Endometrium (tissue), 2 donors: ENCODE measurements at regions not wholly inside any gene's neighbourhood (a gene's known extent, or its start where the extent isn't known, plus 50 kb on each side); places are given as distances from the start of the nearest gene placed in this dataset.
"Not testable (repeated sequence)": the region's sequence is repeated elsewhere in the genome, so short reads cannot be mapped to it uniquely, and the experiment has no call there.

Experiments used
- FAIRE-seq: peaks from 2 replicates; lab custom pipeline; 2012; peaks lifted over from hg19 to GRCh38; lab: Jason Lieb, UNC
- donor health status: control.
- donor health status: control.

DNA sequence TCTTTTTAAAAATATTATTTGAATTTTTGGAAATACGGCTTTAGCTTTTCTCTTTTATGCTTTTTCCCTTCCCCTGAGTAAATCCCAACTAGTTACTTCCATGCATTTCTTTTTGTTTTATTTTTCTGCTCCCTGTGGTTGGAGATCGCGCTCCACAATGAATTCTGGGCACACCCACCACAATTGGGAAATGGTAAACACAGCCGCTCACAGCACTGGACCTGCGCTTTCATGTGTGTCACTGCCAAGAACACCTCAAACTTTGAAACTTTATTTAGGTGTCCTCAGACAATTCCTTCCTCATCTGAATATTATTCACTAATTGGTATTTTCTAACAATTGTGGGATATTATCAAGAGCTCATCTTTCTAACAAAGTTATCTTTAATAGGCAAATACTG lies 82.8 kb upstream of the TMEM18 start:
- FAIRE-seq, result no peak

DNA sequence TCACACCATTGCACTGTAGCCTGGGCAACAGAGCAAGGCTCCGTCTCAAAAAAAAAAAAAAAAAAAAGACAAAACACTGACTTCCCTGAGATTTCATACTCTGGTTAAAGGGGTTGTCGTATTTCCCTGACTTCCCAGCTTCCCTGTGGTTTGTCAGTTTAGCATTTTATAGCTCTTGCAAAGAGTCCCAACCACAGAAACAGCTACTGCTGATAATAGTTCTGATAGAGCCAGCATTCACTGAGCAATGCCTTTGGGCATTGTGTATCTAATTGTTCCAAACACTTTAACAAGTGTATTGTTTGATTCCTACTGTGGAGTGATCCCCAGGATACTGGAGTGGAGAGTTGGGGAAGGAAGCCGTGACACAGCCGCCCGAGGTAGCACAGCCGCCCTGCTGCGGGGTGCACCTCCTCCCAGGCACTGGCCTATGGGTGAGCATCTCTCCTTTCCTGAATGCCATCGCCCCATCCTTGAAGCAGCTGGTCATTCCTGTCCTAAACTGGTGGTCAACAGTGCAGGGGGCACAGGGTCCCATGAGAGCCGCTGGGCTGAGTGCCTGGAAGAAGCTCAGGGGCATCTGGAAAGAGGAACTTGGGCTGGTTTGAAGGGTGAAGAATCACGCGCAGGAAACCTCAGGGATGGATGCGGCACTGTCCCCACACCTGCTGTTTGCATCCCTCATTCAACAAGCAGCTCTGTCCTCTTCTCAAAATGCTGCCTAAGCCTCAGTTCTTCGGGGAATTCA lies 81.0 kb upstream of the TMEM18 start:
- no peak for FAIRE-seq

GRCh38 chr2:753123-753522 lies 75.9 kb upstream of the TMEM18 start:
- FAIRE-seq, result no peak

DNA sequence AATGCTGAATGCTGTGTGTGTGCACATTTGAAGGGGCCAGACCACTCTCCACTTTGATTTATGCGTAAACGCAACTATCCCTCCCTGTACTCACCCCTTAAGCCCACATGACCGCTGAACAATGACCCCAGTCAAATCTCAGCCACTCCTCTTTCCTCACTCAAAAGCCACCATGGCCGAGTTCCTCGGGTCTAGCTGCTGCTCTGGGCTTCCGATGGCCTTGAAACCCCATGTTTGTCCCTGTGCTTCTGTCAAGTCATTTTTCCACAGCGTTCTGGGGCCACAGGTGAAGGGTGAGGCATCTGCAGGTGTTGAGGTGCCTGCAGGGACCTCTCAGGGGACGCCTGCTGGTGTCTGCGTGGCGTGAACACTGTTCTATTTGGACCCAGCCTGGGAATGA lies 74.3 kb upstream of the TMEM18 start:
- no peak for FAIRE-seq

DNA sequence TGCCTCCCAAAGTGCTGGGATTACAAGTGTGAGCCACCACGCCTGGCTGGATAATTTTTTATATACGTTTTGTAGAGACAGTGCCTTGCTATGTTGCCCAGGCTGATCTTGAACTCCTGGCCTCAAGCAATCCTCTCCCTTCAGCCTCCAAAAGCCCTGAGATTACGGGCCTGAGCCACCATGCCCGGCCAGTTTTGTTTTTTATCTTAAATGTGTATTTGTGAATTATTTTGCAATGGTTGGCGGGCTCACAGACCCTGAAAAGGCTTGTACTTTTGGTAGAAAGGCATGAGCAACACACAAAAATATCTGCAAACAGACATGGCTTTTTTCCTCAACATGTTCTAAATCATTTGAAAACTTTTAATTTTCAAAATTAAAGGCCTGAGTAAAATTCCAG lies 73.4 kb upstream of the TMEM18 start:
- FAIRE-seq, result no peak

DNA sequence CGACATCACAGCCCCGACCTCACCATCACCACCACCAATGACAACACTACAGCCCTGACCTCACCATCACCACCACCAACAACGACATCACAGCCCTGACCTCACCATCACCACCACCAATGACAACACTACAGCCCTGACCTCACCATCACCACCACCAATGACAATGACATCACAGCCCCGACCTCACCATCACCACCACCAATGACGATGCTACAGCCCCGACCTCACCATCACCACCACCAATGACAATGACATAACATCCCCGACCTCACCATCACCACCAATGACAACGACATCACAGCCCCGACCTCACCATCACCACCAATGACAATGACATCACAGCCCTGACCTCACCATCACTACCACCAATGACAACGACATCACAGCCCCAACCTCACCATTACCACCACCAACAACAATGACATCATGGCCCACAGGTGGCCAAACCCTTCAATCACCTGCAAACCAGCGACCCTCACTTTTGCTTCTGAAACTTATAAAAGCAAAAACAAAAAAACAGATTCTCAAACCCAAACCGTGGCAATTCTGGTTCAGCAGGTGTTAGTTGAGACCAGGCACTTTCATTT lies 70.7 kb upstream of the TMEM18 start:
- FAIRE-seq, result no peak

- FAIRE-seq, result no peak
Observed at GRCh38 chr2:746697-747096, 69.5 kb upstream of the TMEM18 start.

GRCh38 chr2:744088-744487 lies 66.9 kb upstream of the TMEM18 start:
- no peak for FAIRE-seq

DNA sequence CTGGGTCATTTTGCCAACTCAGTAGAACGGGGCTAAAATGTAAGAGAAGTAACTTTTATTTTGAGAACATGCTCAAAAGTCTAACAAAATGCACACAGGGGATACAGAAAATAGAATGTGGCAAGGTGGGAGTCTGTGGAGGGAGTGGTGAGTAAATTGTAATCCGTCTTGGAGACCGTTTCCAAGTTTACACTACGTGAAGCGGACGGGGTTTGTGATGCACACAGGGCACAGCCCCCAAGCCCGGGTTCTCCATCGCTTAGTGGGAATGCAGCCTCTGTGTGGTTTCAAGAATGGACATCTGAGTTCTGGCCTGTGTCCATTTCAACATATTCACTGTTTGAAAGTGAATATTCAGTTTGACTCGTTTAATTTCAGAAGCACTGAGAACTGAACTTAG lies 65.0 kb upstream of the TMEM18 start:
- no peak for FAIRE-seq

DNA sequence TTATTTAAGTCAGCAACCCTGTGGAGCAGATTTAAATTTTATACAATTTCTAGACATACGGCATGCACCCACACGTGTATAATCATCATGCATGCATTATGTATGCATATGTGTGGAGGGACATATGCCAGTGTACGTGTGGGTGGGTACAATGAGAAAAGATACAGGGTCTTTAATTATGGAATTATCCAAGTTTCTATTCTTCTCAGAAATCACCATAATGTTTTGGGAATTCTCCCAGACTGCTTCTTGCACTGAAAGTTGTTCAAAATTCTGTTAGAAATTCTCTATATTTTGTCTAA lies 63.9 kb upstream of the TMEM18 start:
- no peak for FAIRE-seq

DNA sequence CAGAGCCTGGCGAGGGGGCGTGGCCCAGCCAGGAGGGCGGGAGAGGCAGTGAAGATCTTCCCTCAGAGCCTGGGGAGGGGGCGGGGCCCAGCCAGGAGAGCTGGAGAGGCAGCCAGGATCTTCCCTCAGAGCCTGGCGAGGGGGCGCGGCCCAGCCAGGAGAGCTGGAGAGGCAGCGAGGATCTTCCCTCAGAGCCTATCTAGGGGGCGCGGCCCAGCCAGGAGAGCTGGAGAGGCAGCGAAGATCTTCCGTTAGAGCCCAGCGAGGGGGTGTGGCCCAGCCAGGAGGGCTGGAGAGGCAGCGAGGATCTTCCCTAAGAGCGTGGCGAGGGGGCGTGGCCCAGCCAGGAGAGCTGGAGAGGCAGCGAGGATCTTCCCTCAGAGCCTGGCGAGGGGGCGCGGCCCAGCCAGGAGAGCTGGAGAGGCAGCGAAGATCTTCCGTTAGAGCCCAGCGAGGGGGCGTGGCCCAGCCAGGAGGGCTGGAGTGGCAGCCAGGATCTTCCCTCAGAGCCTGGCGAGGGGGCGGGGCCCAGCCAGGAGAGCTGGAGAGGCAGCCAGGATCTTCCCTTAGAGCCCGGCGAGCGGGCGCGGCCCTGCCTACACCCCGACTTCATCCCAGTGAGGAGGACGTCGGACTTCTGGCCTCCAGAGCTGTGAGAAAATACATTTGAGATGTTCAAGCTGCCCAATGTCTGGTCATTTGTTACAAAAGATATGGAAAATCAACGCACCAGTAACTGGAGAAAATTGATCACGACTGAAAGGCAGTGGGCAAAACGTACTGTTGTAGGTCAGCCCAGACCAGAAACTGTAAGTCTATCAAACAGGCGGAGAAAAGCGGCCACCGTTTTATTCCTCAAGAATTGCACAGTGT lies 63.4 kb upstream of the TMEM18 start:
- peak; percentile 96 for FAIRE-seq

GRCh38 chr2:739864-740321 lies 62.7 kb upstream of the TMEM18 start:
- not testable (repeated sequence) for FAIRE-seq

DNA sequence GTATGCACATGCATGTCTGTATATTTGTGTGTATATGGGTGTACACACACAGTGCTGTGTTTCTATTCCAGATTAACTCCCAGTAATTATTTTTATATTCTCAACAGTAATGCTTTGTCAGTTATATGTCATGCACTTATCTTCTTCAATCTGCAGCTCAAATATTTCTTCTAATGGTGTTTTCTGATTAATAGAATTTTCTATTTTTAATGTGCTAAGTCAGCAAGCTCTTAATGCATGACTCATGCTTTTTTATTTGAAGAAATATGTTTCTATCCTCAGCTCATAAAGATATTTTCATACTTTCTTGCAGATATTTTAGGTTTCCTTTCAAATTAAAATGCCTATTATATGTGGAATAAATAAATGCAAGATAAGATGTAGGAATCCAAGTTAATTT lies 59.7 kb upstream of the TMEM18 start:
- FAIRE-seq, result no peak

DNA sequence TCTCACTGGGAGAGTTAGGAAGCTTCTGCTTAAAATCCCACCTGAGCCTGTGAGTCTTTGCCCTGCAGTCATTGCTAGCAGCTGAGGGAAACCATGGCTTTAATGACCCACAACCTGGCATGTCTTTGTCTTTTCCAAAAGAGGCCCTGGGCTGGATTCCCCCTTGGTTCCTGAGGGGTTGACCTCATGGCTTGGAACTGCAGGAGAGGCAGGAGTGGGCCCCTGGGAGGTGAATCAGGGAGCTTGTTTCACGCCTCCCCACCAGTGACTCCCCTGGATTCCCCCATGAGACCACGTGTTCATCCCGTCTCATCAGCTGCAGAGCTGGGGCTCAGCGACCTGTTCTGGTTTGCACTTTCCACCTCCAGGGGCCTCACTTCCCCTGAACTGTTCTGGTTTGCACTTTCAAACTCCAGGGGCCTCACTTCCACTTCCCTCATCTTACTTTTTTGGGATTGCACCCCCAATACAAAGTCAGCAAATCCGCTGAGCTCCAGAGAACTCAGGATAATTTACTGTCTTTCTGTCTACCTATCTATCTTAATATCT lies 58.5 kb upstream of the TMEM18 start:
- no peak for FAIRE-seq

GRCh38 chr2:734496-734895 lies 57.3 kb upstream of the TMEM18 start:
- no peak for FAIRE-seq

DNA sequence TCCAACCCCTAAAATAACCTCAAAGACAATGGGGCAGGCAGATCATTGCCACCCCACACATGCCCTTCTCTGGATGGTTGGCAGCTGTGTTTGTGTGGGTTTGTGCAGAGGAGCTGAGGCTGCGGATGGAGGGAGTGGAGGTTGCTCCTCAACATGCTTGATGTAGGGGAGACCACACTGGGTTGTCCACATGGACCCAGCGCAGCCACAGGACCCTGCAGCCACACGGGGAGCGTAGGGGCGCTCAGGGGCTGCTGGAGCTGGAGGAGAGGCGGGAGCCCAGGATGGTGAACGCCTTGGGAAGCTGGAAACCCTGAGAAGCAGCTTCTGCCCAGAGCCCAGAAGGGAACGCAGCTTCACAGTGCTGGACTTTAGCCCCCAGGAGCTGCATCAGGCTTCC lies 56.3 kb upstream of the TMEM18 start:
- no peak for FAIRE-seq

DNA sequence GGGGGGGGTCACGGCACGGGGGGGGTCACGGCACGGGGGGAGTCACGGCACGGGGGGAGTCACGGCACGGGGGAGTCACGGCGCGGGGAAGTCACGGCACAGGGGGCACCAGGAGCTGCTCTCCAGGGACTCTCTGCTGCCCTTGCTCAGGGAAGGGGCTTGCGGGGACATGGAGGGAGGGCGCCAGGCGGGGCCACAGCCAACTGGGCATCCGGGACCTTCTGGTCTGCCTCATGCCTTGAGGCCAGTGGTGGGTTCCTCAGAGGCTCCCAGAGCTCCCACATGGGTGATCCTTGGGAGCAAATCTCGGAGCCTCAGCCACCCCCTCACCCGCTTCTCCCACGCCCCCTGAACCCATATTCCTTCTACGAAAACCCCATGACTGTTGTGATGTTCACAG lies 55.8 kb upstream of the TMEM18 start:
- no peak for FAIRE-seq

- FAIRE-seq, result no peak
Observed at GRCh38 chr2:731711-732110, 54.5 kb upstream of the TMEM18 start.

- FAIRE-seq, result no peak
Observed at GRCh38 chr2:729376-729861, 52.2 kb upstream of the TMEM18 start.

GRCh38 chr2:728165-728564 lies 51.0 kb upstream of the TMEM18 start:
- no peak for FAIRE-seq

- no peak for FAIRE-seq
Observed at GRCh38 chr2:727071-727470, 49.9 kb upstream of the TMEM18 start.
